HepG2 (cell line): ENCODE measurements at regions not wholly inside any gene's neighbourhood (a gene's known extent, or its start where the extent isn't known, plus 50 kb on each side); places are given as distances from the start of the nearest gene placed in this dataset.

ENCODE experiments used
- ATRX ChIP-seq: sonication (generic); formaldehyde crosslinking; IDR thresholded peaks from 2 replicates; pipeline ENCODE4 v1.4.0; 2020; ENCODE audit warnings: missing genetic modification reagents, borderline replicate concordance
- CREM ChIP-seq, 2 experiments: sonication (generic) in 1 of 2; formaldehyde crosslinking in 1 of 2; IDR thresholded peaks; 2 replicates each; pipeline versions ENCODE4 v1.4.0 to v1.6.1; 2016 to 2020; ENCODE audit warnings: antibody characterized with exemption in 1 of 2, mild to moderate bottlenecking in 1 of 2, missing genetic modification reagents in 1 of 2
- CTCF ChIP-seq: sonication (generic); formaldehyde crosslinking; IDR thresholded peaks from 2 replicates; pipeline ENCODE4 v1.5.0; 2020; ENCODE audit warnings: mild to moderate bottlenecking, missing genetic modification reagents, moderate library complexity
- IRF9 ChIP-seq: sonication (generic); formaldehyde crosslinking; IDR thresholded peaks from 2 replicates; pipeline ENCODE4 v1.8.0; 2022; ENCODE audit warnings: missing genetic modification reagents, mild to moderate bottlenecking, borderline replicate concordance
- MYC ChIP-seq: sonication (generic); formaldehyde crosslinking; IDR thresholded peaks from 2 replicates; pipeline ENCODE4 v1.9.0; 2021; ENCODE audit warnings: missing genetic modification reagents, borderline replicate concordance
- RAD21 ChIP-seq: fragments of 450-650 bp; formaldehyde crosslinking; IDR thresholded peaks from 2 replicates; pipeline ENCODE4 v1.5.0; 2020; ENCODE audit warnings: mild to moderate bottlenecking
- SMARCC2 ChIP-seq: fragments of 450-650 bp; IDR thresholded peaks from 2 replicates; pipeline ENCODE4 v1.6.1; 2017; ENCODE audit warnings: antibody characterized with exemption, mild to moderate bottlenecking
- ZBTB49 ChIP-seq: sonication (generic); formaldehyde crosslinking; IDR thresholded peaks from 2 replicates; pipeline ENCODE4 v1.4.0; 2020; ENCODE audit warnings: missing genetic modification reagents, borderline replicate concordance
- ZNF552 ChIP-seq: sonication (generic); formaldehyde crosslinking; IDR thresholded peaks from 2 replicates; pipeline ENCODE4 v1.9.0; 2022; ENCODE audit warnings: missing genetic modification reagents, mild to moderate bottlenecking, borderline replicate concordance

- no peak for TF ChIP-seq SMARCC2
- no peak for TF ChIP-seq CREM (IDR thresholded peaks at IDR 0.05)
- TF ChIP-seq CREM (CRISPR knock-in tag; IDR thresholded peaks at IDR 0.05): no peak
- no peak for TF ChIP-seq ZNF552
- TF ChIP-seq CTCF (CRISPR knock-in tag): no peak
- no peak for TF ChIP-seq RAD21 (CRISPR knock-in tag)
- TF ChIP-seq IRF9 (CRISPR knock-in tag): no peak
- no peak for TF ChIP-seq ZBTB49 (CRISPR knock-in tag)
- no peak for TF ChIP-seq MYC (CRISPR knock-in tag)
- TF ChIP-seq ATRX (CRISPR knock-in tag): no peak
Measured at GRCh38 chr2:138291805-138292204, 209.8 kb upstream of the SPOPL start.
